ENCODE measurements at regions not wholly inside any gene's neighbourhood (a gene's known extent, or its start where the extent isn't known, plus 50 kb on each side); places are given as distances from the start of the nearest gene placed in this dataset.

DNA sequence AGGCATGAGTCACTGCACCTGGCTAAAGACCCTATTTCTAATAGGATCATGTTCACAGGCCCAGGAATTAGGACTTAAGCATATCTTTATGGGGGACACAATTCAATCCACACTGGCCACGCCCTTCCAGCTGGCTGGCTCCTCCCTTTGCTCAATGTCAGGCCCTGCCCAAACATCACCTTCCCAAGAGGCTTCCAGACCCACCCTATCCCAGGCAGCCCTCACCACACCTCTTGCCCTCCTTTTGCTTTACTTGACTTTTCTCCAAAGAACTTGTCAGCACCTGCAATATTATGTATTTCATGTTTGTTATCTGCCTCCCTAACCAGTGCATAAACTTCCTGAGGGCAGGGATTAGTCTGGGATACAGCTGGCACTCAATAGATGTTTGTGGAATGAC is 109.6 kb upstream of the CDH5 start:
- TF ChIP-seq, protein P1, sequence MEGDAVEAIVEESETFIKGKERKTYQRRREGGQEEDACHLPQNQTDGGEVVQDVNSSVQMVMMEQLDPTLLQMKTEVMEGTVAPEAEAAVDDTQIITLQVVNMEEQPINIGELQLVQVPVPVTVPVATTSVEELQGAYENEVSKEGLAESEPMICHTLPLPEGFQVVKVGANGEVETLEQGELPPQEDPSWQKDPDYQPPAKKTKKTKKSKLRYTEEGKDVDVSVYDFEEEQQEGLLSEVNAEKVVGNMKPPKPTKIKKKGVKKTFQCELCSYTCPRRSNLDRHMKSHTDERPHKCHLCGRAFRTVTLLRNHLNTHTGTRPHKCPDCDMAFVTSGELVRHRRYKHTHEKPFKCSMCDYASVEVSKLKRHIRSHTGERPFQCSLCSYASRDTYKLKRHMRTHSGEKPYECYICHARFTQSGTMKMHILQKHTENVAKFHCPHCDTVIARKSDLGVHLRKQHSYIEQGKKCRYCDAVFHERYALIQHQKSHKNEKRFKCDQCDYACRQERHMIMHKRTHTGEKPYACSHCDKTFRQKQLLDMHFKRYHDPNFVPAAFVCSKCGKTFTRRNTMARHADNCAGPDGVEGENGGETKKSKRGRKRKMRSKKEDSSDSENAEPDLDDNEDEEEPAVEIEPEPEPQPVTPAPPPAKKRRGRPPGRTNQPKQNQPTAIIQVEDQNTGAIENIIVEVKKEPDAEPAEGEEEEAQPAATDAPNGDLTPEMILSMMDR (conservative IDR thresholded peaks at IDR 0.05; ENCODE audit: low read depth, low read length), result no peak

DNA sequence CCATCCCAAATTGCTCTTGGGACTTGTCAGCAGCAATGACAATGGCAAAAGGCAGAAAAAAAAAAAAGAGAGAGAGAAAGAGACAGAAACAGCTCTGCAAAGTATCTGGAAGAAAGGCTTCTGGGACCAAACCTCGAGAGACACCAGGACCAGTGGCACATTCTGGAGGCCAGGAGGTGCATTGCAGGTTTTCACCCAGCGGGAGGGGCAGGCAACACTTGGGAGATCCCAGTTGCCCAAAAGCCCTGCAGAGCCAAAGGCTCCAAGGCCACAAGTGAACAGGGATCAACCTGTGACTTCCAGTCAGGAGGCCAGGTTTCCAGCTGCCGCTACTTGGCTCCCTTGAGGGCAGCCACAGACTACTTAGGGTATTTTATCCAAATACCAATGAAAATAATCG is 110.8 kb upstream of the CDH5 start:
- Histone ChIP-seq H3K27ac (no peak overlapping the region), H3K4me3 (IDR thresholded peaks at IDR 0.05; ENCODE audit: insufficient read depth, low read depth, low read length) (no peak overlapping the region), H3K79me2 (ENCODE audit: insufficient read depth, low read depth) (no peaks in the 10 kb centered on the region), H2AFZ (ENCODE audit: low read depth) (no peak overlapping the region), H3K36me3 (ENCODE audit: insufficient read depth) (no peaks in the 10 kb centered on the region), H3K27me3 (ENCODE audit: insufficient read depth, low read depth) (no peaks in the 10 kb centered on the region), H3K4me1 (ENCODE audit: low read depth, poor library complexity, severe bottlenecking) (no peaks in the 10 kb centered on the region), H4K20me1 (ENCODE audit: insufficient read depth) (no peaks in the 10 kb centered on the region), H3K9ac (no peak overlapping the region), H3K4me2 (no peak overlapping the region)
- TF ChIP-seq, protein P1 (conservative IDR thresholded peaks at IDR 0.05; ENCODE audit: low read depth, low read length), result no peak

More for the DNA sequence above, 109.6 kb upstream of the CDH5 start:
- Histone ChIP-seq H3K4me3 (IDR thresholded peaks at IDR 0.05; ENCODE audit: insufficient read depth, low read depth, low read length) (no peak overlapping the region), H2AFZ (ENCODE audit: low read depth) (no peak overlapping the region), H4K20me1 (ENCODE audit: insufficient read depth) (no peaks in the 10 kb centered on the region), H3K27me3 (ENCODE audit: insufficient read depth, low read depth) (no peaks in the 10 kb centered on the region), H3K36me3 (ENCODE audit: insufficient read depth) (no peaks in the 10 kb centered on the region), H3K79me2 (ENCODE audit: insufficient read depth, low read depth) (no peaks in the 10 kb centered on the region), H3K4me2 (no peak overlapping the region), H3K9ac (no peak overlapping the region), H3K27ac (no peak overlapping the region), H3K4me1 (ENCODE audit: low read depth, poor library complexity, severe bottlenecking) (no peaks in the 10 kb centered on the region)

DNA sequence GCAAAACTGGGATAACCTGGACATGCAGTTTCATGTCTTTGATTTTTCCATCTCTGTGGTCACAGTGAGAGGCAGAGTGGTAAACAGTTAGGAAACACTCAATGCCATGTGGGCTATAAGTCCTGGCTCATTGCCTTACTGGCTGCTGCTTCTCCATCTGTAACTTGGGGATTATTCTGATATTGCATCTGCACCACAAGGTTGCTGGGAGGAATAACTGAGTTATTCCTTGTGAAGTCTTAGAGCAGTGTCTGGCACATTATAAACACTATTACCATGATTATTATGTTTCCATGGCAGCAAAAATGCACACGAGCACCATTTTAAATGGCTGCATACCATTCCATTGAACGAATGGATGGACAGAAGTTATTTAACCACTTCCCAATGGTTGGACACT is 111.7 kb upstream of the CDH5 start:
- H3K4me3 ChIP-seq (IDR thresholded peaks at IDR 0.05; ENCODE audit: insufficient read depth, low read depth, low read length), result no peak overlapping the region
- no peaks in the 10 kb centered on the region for H3K36me3 ChIP-seq (ENCODE audit: insufficient read depth)
- no peak overlapping the region for H3K27ac ChIP-seq
- TF ChIP-seq, protein P1 (conservative IDR thresholded peaks at IDR 0.05; ENCODE audit: low read depth, low read length), result no peak
- H2AFZ ChIP-seq (ENCODE audit: low read depth), result no peak overlapping the region
- no peak overlapping the region for H3K9ac ChIP-seq
- no peaks in the 10 kb centered on the region for H4K20me1 ChIP-seq (ENCODE audit: insufficient read depth)
- no peaks in the 10 kb centered on the region for H3K4me1 ChIP-seq (ENCODE audit: low read depth, poor library complexity, severe bottlenecking)
- no peaks in the 10 kb centered on the region for H3K27me3 ChIP-seq (ENCODE audit: insufficient read depth, low read depth)
- no peaks in the 10 kb centered on the region for H3K79me2 ChIP-seq (ENCODE audit: insufficient read depth, low read depth)
- H3K4me2 ChIP-seq, result no peak overlapping the region

DNA sequence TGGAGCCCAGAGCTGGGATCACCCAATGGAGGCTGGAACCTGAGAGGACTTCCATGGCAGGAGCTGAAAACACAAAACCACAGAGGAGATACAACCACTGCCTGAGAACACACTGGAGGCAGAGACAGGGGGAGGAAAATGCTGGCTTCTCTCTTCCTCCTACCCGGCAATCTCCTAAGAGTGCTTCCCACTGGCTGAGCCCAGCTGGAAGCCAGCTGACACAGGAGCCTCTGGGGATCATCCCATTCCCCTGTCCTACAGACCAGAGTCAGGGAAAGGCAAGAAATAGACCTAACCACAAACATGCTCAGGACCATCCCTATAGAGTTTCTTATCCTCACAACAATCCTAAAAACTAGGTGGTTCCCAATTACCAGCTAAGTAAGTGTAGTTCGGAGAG is 112.4 kb upstream of the CDH5 start:
- H4K20me1 ChIP-seq (ENCODE audit: insufficient read depth), result no peaks in the 10 kb centered on the region
- no peak overlapping the region for H3K9ac ChIP-seq
- no peaks in the 10 kb centered on the region for H3K36me3 ChIP-seq (ENCODE audit: insufficient read depth)
- no peaks in the 10 kb centered on the region for H3K27me3 ChIP-seq (ENCODE audit: insufficient read depth, low read depth)
- H3K4me2 ChIP-seq, result no peak overlapping the region
- TF ChIP-seq, protein P1 (conservative IDR thresholded peaks at IDR 0.05; ENCODE audit: low read depth, low read length), result no peak
- H3K27ac ChIP-seq, result no peak overlapping the region
- no peaks in the 10 kb centered on the region for H3K4me1 ChIP-seq (ENCODE audit: low read depth, poor library complexity, severe bottlenecking)
- H2AFZ ChIP-seq (ENCODE audit: low read depth), result no peak overlapping the region
- H3K4me3 ChIP-seq (IDR thresholded peaks at IDR 0.05; ENCODE audit: insufficient read depth, low read depth, low read length), result no peak overlapping the region
- no peaks in the 10 kb centered on the region for H3K79me2 ChIP-seq (ENCODE audit: insufficient read depth, low read depth)
